GM19468 (cell line): ENCODE measurements at regions not wholly inside any gene's neighbourhood (a gene's known extent, or its start where the extent isn't known, plus 50 kb on each side); places are given as distances from the start of the nearest gene placed in this dataset.

Source experiments
- ATAC-seq: cut with Tn5 transposase; IDR thresholded peaks from one replicate; pipeline ENCODE4 v1.9.1; 2021; ENCODE audit warnings: mild to moderate bottlenecking, moderate library complexity, moderate number of reproducible peaks; ENCODE audit not compliant: unreplicated experiment; ENCODE audit errors: extremely low read depth

- no peak for ATAC-seq
Observed at GRCh38 chr14:53495846-53496343, 342.8 kb upstream of the DDHD1 start.

- ATAC-seq: no peak
Observed at GRCh38 chr14:53494587-53494986, 341.5 kb upstream of the DDHD1 start.

DNA sequence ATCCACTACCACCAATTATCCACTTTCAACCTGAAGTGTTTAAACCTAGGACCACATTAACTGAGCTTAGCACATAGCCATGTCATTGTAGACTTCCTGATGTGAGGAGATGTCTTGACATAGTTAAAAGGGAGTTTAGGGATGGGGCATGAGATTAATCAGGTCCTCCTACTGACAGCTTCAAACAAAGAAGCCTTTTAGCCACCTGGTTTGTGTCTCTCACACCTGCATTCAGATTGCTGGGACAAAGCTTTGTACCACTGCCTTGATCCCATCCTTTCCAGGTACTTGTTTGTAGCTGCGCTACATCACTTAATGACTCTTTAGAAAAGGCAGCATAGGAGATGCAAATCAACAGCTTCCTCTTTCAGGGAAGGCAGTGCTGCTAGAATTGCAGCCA lies 340.7 kb upstream of the DDHD1 start:
- no peak for ATAC-seq

DNA sequence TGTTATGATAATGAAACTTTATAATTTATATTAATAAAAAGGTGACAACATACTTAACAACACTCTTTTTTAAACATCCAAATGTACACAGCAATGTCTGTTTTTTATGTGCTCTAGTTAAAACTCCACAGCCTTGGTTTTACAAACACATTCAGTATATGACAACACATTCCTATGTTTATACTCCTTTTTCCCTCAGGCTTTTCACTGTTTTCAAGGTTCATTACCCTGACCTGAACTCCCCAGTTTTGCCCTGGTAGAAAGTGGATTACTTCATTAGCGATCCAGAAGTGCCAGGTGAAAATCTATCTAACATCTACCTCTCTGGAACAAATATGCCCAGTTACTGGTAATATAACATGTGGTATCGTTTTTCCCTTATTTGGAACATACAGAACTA lies 340.2 kb upstream of the DDHD1 start:
- no peak for ATAC-seq

GRCh38 chr14:53491884-53492277 lies 338.8 kb upstream of the DDHD1 start:
- no peak for ATAC-seq

- ATAC-seq: no peak
Observed at GRCh38 chr14:53491256-53491883, 338.2 kb upstream of the DDHD1 start.

- ATAC-seq: no peak
Observed at GRCh38 chr14:53478174-53478573, 325.1 kb upstream of the DDHD1 start.

GRCh38 chr14:53473480-53473879 lies 320.4 kb upstream of the DDHD1 start:
- no peak for ATAC-seq

- ATAC-seq: no peak
Observed at GRCh38 chr14:53472306-53472705, 319.2 kb upstream of the DDHD1 start.

GRCh38 chr14:53470351-53471043 lies 317.4 kb upstream of the DDHD1 start:
- no peak for ATAC-seq

DNA sequence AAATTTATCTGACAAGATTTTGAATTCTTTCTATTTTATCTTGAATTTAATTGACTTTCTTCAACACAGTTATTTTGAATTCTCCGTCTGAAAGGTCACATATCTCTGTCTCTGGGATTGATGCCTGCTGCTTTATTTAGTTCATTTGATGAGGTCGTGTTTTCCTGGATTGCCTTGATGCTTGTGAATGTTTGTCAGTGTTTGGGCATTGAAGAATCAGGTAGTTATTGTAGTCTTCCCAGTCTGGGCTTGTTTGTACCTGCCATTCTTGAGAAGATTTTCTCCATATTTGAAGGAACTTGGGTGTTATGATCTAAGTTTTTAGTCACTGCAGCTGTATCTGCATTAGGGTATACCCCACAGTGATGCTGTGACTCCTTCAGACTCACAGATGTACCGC lies 315.8 kb upstream of the DDHD1 start:
- ATAC-seq: no peak

DNA sequence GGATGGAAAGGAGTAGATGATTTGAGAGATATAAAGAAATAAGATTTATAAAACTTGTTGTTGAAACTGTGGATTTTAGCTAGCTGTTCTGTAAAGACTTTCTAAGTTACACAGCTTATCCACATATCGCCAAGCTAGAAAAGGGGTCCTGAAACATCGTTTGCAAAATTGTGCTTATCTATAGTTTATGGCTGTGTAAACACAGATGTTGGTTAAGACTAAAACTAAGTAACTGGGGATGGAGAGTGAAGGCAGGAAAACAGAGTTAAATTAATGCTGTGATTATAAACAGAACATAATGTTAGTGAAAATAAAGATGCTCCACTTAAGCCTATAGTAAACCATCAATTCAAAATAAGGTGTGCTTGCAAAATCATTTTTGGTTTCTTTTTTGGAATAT lies 311.3 kb upstream of the DDHD1 start:
- no peak for ATAC-seq

- no peak for ATAC-seq
Observed at GRCh38 chr14:53462931-53463778, 310.0 kb upstream of the DDHD1 start.

DNA sequence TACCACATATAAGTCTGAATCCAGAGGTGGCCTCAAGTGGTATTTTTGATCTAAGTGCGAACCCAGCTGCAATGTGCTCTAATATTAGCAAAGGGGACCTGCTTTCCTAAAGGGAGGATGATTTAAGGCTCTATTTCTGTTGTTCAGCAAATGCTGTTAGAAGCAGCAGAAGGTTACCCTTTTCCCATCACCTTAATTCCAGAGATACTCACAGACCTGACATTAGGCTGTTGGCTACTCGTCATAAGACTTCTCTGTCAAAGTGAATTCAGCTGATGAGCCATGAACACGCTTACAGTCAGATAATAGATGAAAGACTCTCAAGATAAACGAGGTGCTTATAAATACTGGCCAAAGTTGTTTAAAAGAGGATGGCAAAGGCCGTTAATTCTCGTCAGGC lies 308.7 kb upstream of the DDHD1 start:
- no peak for ATAC-seq

- no peak for ATAC-seq
Observed at GRCh38 chr14:53460544-53460943, 307.4 kb upstream of the DDHD1 start.

DNA sequence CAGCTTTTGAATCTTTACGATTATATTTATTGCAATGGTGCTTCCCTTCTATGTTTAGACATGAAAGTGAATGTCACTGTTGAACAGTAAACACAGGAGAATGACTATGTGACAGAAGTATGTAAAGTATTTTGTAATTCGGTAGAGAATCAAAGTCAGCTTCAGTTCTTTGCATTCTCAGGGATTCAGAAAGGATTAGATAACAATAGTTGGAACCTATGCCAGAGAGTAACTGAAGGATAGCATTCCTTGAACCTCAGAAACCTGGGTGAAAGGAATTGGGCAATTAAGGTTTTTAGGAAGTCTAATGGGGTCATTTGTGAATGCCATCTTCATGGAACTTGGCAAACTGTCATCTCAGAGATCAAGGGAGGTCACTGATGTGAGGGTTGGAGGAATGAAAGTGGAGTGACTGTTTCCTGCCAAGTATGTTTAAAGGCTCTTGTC lies 305.3 kb upstream of the DDHD1 start:
- no peak for ATAC-seq

- no peak for ATAC-seq
Observed at GRCh38 chr14:53456931-53457330, 303.8 kb upstream of the DDHD1 start.

DNA sequence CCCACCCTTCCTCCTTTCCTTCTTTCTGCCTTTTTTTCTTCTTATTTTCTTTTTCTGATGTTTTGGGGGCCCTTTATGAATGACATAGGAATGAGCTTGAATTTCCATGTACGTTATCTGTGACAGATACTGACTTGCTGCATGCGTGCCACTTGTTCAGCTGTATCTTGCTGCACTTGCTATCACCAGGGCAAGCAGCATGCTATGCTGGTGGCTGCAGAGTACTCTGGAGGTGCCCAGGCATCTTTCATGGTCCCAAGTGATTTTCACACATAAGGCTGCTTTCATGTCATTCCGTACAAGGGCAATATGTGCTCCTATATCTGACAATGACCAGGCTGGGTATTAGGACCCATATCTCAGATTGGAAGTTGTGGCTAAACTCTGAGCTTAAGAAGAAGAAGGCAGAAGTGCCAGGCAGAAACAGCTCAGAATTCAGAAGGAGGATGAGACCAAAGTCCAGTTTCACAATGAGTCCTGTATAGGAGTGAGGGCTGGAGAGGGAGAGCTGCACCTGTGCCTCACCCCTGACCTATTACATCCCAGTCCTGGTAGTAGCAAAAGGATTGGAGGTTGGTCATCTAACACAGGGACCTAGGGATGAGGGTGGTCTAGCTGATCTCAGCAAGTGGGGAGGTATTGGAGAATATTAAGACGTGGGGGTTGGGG lies 299.0 kb upstream of the DDHD1 start:
- no peak for ATAC-seq

DNA sequence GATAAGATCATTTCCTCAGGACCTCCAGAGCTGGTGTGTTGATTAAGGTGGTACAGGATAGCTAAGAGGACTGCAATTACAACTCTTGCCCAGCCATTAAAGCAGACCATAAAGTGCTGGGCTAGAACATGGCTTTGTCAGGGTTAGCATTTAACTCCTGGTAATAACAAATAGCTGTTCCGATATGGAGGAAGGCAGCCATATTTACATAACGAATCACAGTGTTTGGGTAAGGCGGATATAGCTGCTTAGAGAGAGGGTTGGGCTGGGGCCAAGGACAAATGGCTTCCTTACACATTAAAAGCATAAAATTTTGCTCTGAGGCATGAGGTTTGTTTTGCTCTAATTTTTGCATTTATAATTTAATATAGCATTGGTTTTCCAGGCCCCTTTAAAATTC lies 297.7 kb upstream of the DDHD1 start:
- no peak for ATAC-seq

DNA sequence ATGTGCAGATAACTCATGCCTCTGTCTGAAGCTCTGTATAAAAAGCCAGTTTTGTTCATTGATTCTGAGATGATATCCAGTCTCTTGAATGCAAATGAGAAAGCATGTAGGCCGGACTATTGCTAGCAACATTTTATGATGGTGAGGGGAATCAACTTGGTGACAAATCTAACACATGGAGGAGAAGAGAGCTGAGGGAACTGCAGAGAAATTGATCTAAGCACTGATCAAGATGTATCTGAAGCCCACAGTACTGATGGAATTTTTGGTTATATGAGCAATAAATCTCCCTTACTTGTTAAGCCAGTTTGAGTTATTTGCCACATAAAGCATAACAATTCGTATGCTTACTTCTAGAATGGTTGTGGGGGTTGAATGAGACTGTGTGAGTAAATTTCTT lies 295.6 kb upstream of the DDHD1 start:
- no peak for ATAC-seq
